ENCODE measurements at regions not wholly inside any gene's neighbourhood (a gene's known extent, or its start where the extent isn't known, plus 50 kb on each side); places are given as distances from the start of the nearest gene placed in this dataset.

GRCh38 chr6:126955621-126956020 lies 162.8 kb upstream of the RSPO3 start:
- no peak for DNase-seq (ENCODE audit: low spot score)
- in situ Hi-C loops (cut with MboI; ENCODE audit: low pct_unique_long_range_greater_than_20kb, low sequenced_read_pairs, unreplicated experiment), result no loop called here
- no peak for TF ChIP-seq CTCF (IDR thresholded peaks at IDR 0.05; ENCODE audit: extremely low read depth, insufficient read depth, missing control alignments)

GRCh38 chr6:126957721-126958120 lies 160.8 kb upstream of the RSPO3 start:
- DNase-seq (ENCODE audit: low spot score), result no peak
- in situ Hi-C loops (cut with MboI; ENCODE audit: low pct_unique_long_range_greater_than_20kb, low sequenced_read_pairs, unreplicated experiment), result no loop called here
- no peak for TF ChIP-seq CTCF (IDR thresholded peaks at IDR 0.05; ENCODE audit: extremely low read depth, insufficient read depth, missing control alignments)

DNA sequence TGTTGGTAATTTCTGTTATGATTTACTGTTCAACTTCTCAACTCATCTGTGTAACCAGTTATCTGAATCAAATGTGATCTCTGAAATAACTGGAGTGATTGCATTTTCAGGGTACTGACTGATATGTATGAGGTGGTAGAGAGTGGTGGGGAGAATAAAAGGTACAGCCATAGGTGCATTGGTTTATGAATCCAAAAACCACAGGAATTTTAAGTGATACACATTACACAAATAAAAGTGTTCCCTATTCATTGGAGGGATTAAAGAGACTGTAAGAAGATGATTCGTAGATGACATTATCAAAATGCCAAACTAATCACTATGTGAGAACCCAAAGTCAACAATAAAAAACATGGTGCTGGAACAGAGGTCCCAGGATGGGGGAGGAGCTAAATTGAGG lies 158.7 kb upstream of the RSPO3 start:
- in situ Hi-C loops (cut with MboI; ENCODE audit: low pct_unique_long_range_greater_than_20kb, low sequenced_read_pairs, unreplicated experiment), result no loop called here
- TF ChIP-seq CTCF (IDR thresholded peaks at IDR 0.05; ENCODE audit: extremely low read depth, insufficient read depth, missing control alignments), result no peak
- no peak for DNase-seq (ENCODE audit: low spot score)

DNA sequence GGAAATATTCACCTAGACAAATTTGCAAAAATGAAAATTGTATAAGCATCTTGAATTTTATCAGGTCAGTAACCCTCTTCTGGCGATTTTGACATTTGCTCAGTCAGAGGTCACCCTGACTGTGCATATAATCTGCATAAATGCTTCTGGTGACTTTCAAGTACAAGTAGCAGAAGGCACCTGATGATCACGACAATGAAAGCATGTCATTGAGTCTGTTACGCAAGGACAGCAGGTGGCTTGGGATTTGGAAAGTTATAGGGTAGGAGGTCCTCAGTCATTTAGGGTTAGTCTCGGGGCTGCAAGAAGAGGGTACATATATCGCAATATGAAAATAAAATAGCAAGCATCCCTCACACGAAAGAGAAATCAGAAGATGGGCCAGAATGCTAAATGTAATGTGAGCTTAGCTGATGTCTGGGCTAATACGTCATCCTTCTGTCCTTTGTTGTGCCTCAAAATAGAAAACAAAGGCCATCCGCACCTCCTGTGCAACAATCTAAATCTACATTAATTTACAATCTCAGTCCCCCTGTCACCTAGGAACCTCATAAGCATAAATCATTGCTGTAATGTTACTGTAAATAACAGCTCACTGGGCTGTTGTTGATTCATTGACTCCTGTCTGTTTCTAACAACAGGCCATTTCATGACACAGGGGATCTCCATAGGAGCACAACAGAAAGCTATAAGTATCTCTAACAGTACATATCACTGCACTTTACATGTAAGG lies 155.2 kb upstream of the RSPO3 start:
- no peak for DNase-seq (ENCODE audit: low spot score)
- in situ Hi-C loops (cut with MboI; ENCODE audit: low pct_unique_long_range_greater_than_20kb, low sequenced_read_pairs, unreplicated experiment), result no loop called here
- TF ChIP-seq CTCF (IDR thresholded peaks at IDR 0.05; ENCODE audit: extremely low read depth, insufficient read depth, missing control alignments), result no peak

DNA sequence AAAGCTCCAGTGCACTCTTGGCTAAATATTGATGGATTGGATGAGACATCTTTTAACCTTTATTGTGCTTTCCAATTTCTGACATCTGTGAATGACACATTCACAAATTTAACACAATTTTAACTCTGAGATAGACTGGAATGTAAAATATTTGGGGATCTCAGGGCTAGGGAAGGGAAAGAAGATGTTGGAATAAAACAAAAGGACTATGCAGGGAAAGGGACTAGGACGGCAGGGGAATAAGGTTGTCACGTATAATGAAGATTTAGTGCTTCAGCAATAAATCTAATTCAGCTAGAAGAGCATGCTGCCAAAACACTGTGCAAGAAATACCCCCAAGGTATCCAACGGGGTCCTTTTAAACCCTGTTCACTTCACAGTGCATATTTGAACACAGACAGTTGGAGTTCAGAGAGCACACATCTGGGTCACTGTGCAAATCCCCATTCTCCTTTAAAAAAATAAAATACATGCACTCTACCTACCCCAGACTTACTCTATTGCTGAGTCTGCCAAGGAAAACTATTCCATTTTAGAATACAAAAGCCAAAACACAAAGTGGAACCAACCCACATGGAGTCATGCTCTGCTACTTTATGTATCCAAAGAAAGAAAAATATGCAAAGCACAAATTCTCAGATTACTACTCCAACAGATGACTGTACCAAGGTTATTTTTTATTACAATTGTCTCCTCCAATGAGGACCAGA lies 151.0 kb upstream of the RSPO3 start:
- in situ Hi-C loops (cut with MboI; ENCODE audit: low pct_unique_long_range_greater_than_20kb, low sequenced_read_pairs, unreplicated experiment), result no loop called here
- TF ChIP-seq CTCF (IDR thresholded peaks at IDR 0.05; ENCODE audit: extremely low read depth, insufficient read depth, missing control alignments), result no peak
- DNase-seq (ENCODE audit: low spot score), result no peak

GRCh38 chr6:126976253-126976797 lies 142.1 kb upstream of the RSPO3 start:
- no peak for DNase-seq (ENCODE audit: low spot score)
- in situ Hi-C loops (cut with MboI; ENCODE audit: low pct_unique_long_range_greater_than_20kb, low sequenced_read_pairs, unreplicated experiment), result no loop called here
- TF ChIP-seq CTCF (IDR thresholded peaks at IDR 0.05; ENCODE audit: extremely low read depth, insufficient read depth, missing control alignments), result no peak

All from GM13977 (cell line).